IMR-90 (cell line): ENCODE measurements at regions not wholly inside any gene's neighbourhood (a gene's known extent, or its start where the extent isn't known, plus 50 kb on each side); places are given as distances from the start of the nearest gene placed in this dataset.

Experiments
- CEBPB ChIP-seq: IDR thresholded peaks from 2 replicates; pipeline ENCODE4 v1.6.1; 2012; ENCODE audit warnings: low read depth, low read length, improper control_type of control experiment
- CHD1 ChIP-seq: IDR thresholded peaks from 2 replicates; pipeline ENCODE4 v1.6.1; 2012; ENCODE audit warnings: low read depth, low read length, improper control_type of control experiment
- FOS ChIP-seq: fragments of 150-350 bp; IDR thresholded peaks from 2 replicates; pipeline ENCODE4 v1.6.1; 2016; ENCODE audit warnings: low read depth, low read length
- MAFK ChIP-seq: IDR thresholded peaks from 2 replicates; pipeline ENCODE4 v1.6.1; 2012; ENCODE audit warnings: low read depth, low read length, improper control_type of control experiment
- MXI1 ChIP-seq: IDR thresholded peaks from 2 replicates; pipeline ENCODE4 v1.6.1; 2012; ENCODE audit warnings: low read depth, mild to moderate bottlenecking, low read length, moderate library complexity, borderline replicate concordance
- NFE2L2 ChIP-seq: fragments of 150-350 bp; IDR thresholded peaks from 2 replicates; pipeline ENCODE4 v1.6.1; 2016; ENCODE audit warnings: low read depth, mild to moderate bottlenecking, low read length
- POLR2A ChIP-seq: IDR thresholded peaks from 2 replicates; pipeline ENCODE4 v1.6.1; 2012; ENCODE audit warnings: mild to moderate bottlenecking, low read depth, low read length
- RAD21 ChIP-seq: IDR thresholded peaks from 2 replicates; pipeline ENCODE4 v1.6.1; 2012; ENCODE audit warnings: low read length, improper control_type of control experiment
- RFX5 ChIP-seq: IDR thresholded peaks from 2 replicates; pipeline ENCODE4 v1.8.0; 2012; ENCODE audit warnings: low read depth, mild to moderate bottlenecking, low read length, moderate library complexity
- SMC3 ChIP-seq: fragments of 150-350 bp; IDR thresholded peaks from 2 replicates; pipeline ENCODE4 v1.6.1; 2016; ENCODE audit warnings: low read depth, mild to moderate bottlenecking, antibody characterized with exemption, low read length, moderate library complexity
- TF ChIP-seq, protein P1 (sequence below): conservative IDR thresholded peaks from 2 replicates; pipeline ENCODE4 v1.5.1; 2012; ENCODE audit warnings: mild to moderate bottlenecking, low read depth, low read length, improper control_type of control experiment
- TF ChIP-seq, protein P2 (sequence below): fragments of 150-350 bp; IDR thresholded peaks from 2 replicates; pipeline ENCODE4 v1.6.1; 2017; ENCODE audit warnings: mild to moderate bottlenecking, antibody characterized with exemption, low read length, low read depth
- TF ChIP-seq, protein P3 (sequence below): fragments of 150-350 bp; IDR thresholded peaks from 2 replicates; pipeline ENCODE4 v1.6.1; 2016; ENCODE audit warnings: low read depth, mild to moderate bottlenecking, low read length, moderate library complexity, borderline replicate concordance

- no peak for TF ChIP-seq RAD21
- TF ChIP-seq, protein P1, sequence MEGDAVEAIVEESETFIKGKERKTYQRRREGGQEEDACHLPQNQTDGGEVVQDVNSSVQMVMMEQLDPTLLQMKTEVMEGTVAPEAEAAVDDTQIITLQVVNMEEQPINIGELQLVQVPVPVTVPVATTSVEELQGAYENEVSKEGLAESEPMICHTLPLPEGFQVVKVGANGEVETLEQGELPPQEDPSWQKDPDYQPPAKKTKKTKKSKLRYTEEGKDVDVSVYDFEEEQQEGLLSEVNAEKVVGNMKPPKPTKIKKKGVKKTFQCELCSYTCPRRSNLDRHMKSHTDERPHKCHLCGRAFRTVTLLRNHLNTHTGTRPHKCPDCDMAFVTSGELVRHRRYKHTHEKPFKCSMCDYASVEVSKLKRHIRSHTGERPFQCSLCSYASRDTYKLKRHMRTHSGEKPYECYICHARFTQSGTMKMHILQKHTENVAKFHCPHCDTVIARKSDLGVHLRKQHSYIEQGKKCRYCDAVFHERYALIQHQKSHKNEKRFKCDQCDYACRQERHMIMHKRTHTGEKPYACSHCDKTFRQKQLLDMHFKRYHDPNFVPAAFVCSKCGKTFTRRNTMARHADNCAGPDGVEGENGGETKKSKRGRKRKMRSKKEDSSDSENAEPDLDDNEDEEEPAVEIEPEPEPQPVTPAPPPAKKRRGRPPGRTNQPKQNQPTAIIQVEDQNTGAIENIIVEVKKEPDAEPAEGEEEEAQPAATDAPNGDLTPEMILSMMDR, result no peak
- TF ChIP-seq MXI1, result no peak
- no peak for TF ChIP-seq POLR2A
- TF ChIP-seq CEBPB, result no peak
- TF ChIP-seq, protein P2, sequence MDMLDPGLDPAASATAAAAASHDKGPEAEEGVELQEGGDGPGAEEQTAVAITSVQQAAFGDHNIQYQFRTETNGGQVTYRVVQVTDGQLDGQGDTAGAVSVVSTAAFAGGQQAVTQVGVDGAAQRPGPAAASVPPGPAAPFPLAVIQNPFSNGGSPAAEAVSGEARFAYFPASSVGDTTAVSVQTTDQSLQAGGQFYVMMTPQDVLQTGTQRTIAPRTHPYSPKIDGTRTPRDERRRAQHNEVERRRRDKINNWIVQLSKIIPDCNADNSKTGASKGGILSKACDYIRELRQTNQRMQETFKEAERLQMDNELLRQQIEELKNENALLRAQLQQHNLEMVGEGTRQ, result no peak
- no peak for TF ChIP-seq CHD1
- TF ChIP-seq RFX5, result no peak
- TF ChIP-seq, protein P3, sequence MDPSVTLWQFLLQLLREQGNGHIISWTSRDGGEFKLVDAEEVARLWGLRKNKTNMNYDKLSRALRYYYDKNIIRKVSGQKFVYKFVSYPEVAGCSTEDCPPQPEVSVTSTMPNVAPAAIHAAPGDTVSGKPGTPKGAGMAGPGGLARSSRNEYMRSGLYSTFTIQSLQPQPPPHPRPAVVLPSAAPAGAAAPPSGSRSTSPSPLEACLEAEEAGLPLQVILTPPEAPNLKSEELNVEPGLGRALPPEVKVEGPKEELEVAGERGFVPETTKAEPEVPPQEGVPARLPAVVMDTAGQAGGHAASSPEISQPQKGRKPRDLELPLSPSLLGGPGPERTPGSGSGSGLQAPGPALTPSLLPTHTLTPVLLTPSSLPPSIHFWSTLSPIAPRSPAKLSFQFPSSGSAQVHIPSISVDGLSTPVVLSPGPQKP, result no peak
- no peak for TF ChIP-seq FOS
- TF ChIP-seq NFE2L2, result no peak
- TF ChIP-seq SMC3, result no peak
- no peak for TF ChIP-seq MAFK
These were observed 271.2 kb downstream of the GLI2 start for GRCh38 chr2:121006743-121007489.
